HepG2 (cell line): ENCODE measurements at regions not wholly inside any gene's neighbourhood (a gene's known extent, or its start where the extent isn't known, plus 50 kb on each side); places are given as distances from the start of the nearest gene placed in this dataset.

Experiments
- ATAC-seq: fragments of 200-7000 bp; cut with Tn5 transposase; 3 replicates; pipeline ENCODE4 v1.9.1; 2020; ENCODE audit warnings: mild to moderate bottlenecking, moderate library complexity
- BruUV-seq: library from RNA; stranded (reverse); fragments of 400-500 nt; replicated peaks from 2 replicates; lab custom pipeline; 2021; lab: Mats Ljungman, UMichigan
- CTCF ChIA-PET: fragments of 300-600 bp; formaldehyde crosslinking; extraction: SDS; loops from one replicate; lab custom pipeline; 2021; ENCODE audit warnings: low total read pairs, inconsistent platforms, low intra/inter-chr PET ratio; lab: Yijun Ruan, JAX
- POLR2A ChIA-PET: fragments of 350-600 bp; sonication (Branson Sonifier 250); formaldehyde crosslinking; loops from one replicate; lab custom pipeline; 2020; ENCODE audit warnings: antibody characterized with exemption, inconsistent platforms; lab: Yijun Ruan, JAX
- DNase-seq: peaks from one replicate; pipeline ENCODE4 v3.0.0-alpha.2; 2015; ENCODE audit warnings: low spot score
- FAIRE-seq: peaks from 3 replicates; lab custom pipeline; 2011; peaks lifted over from hg19 to GRCh38; lab: Jason Lieb, UNC
- H2AFZ ChIP-seq: one replicate; pipeline ENCODE4 v1.6.1; 2011; ENCODE audit warnings: low read length, inconsistent platforms
- H3K27ac ChIP-seq: fragments of 300-600 bp; 3 replicates; pipeline ENCODE4 v1.8.0; 2011; ENCODE audit warnings: mixed run types, mild to moderate bottlenecking, mixed read lengths, low read length, inconsistent platforms; ENCODE audit not compliant: insufficient read depth; ENCODE audit errors: extremely low read length
- H3K27me3 ChIP-seq, 2 experiments: fragments of 200-600 bp in 1 of 2; 2 replicates in 1 of 2; 3 replicates in 1 of 2; pipeline versions ENCODE4 v1.6.0 to v1.8.0; 2011; ENCODE audit warnings: low read length in 2 of 2, mild to moderate bottlenecking in 2 of 2, moderate library complexity in 2 of 2, inconsistent platforms in 1 of 2; ENCODE audit not compliant: insufficient read depth in 2 of 2, control insufficient read depth in 1 of 2
- H3K36me3 ChIP-seq, 2 experiments: fragments of 200-600 bp in 1 of 2; replicated peaks in 1 of 2; 2 replicates in 1 of 2; 3 replicates in 1 of 2; pipeline versions ENCODE4 v1.5.1 to v1.8.0; 2011; ENCODE audit warnings: low read length in 2 of 2, inconsistent platforms in 1 of 2; ENCODE audit not compliant: insufficient read depth in 2 of 2, control insufficient read depth in 1 of 2
- H3K4me1 ChIP-seq: 2 replicates; pipeline ENCODE4 v1.5.1; 2012; ENCODE audit warnings: low read length, inconsistent platforms; ENCODE audit not compliant: insufficient read depth
- H3K4me2 ChIP-seq: 2 replicates; pipeline ENCODE4 v1.6.0; 2011; ENCODE audit warnings: low read depth, low read length, inconsistent platforms
- H3K4me3 ChIP-seq, 3 experiments: fragments of 200-600 bp in 1 of 3; sonication (generic), shearing (Covaris generic) in 1 of 3; replicated peaks in 1 of 3; 2 replicates each; pipeline ENCODE4 v1.5.1; 2011 to 2016; ENCODE audit warnings: low read length in 3 of 3, inconsistent platforms in 2 of 3, low read depth in 2 of 3, mild to moderate bottlenecking in 2 of 3, control low read depth in 1 of 3, mixed read lengths in 1 of 3; ENCODE audit not compliant: insufficient read depth in 1 of 3
- H3K79me2 ChIP-seq: one replicate; pipeline ENCODE4 v1.6.1; 2011; ENCODE audit warnings: low read length, inconsistent platforms; ENCODE audit not compliant: insufficient read depth
- H3K9ac ChIP-seq: 2 replicates; pipeline ENCODE4 v1.6.0; 2011; ENCODE audit warnings: mild to moderate bottlenecking, low read depth, low read length, inconsistent platforms; ENCODE audit not compliant: insufficient read depth
- H3K9me3 ChIP-seq: 2 replicates; pipeline ENCODE4 v1.5.1; 2012; ENCODE audit warnings: mild to moderate bottlenecking, low read length
- H4K20me1 ChIP-seq: 2 replicates; pipeline ENCODE4 v1.6.0; 2011; ENCODE audit warnings: inconsistent platforms, mild to moderate bottlenecking, low read length, moderate library complexity; ENCODE audit not compliant: insufficient read depth
- CBX2 ChIP-seq, 2 experiments: fragments of 200-600 bp in 1 of 2; sonication (generic); formaldehyde crosslinking in 1 of 2; IDR thresholded peaks; 2 replicates each; pipeline versions ENCODE4 v1.7.0 to v1.8.1; 2018 to 2022; ENCODE audit warnings: low read depth in 2 of 2, low read length in 1 of 2, mild to moderate bottlenecking in 1 of 2, missing genetic modification reagents in 1 of 2
- FOXJ3 ChIP-seq: sonication (generic); formaldehyde crosslinking; IDR thresholded peaks from 2 replicates; pipeline ENCODE4 v1.4.0; 2020; ENCODE audit warnings: missing genetic modification reagents, mild to moderate bottlenecking, borderline replicate concordance
- MAX ChIP-seq: IDR thresholded peaks from 2 replicates; pipeline ENCODE4 v1.6.1; 2012; ENCODE audit warnings: inconsistent platforms
- MLX ChIP-seq: IDR thresholded peaks from 2 replicates; pipeline ENCODE4 v1.6.1; 2016
- NFYC ChIP-seq: IDR thresholded peaks from 2 replicates; pipeline ENCODE4 v1.6.1; 2016; ENCODE audit warnings: missing genetic modification reagents, missing compliant biosample characterization
- NR2F6 ChIP-seq, 2 experiments: IDR thresholded peaks; 2 replicates each; pipeline ENCODE4 v1.6.1; 2016; ENCODE audit warnings: antibody characterized with exemption in 1 of 2, mild to moderate bottlenecking in 1 of 2
- TEAD3 ChIP-seq: optimal IDR thresholded peaks from 2 replicates; pipeline ENCODE3; 2016; ENCODE audit warnings: borderline replicate concordance
- TRIM22 ChIP-seq: fragments of 450-650 bp; IDR thresholded peaks from 2 replicates; pipeline ENCODE4 v1.6.1; 2017
- ZNF10 ChIP-seq: sonication (generic); formaldehyde crosslinking; IDR thresholded peaks from 2 replicates; pipeline ENCODE4 v1.4.0; 2020; ENCODE audit warnings: mild to moderate bottlenecking, low read depth, missing genetic modification reagents, borderline replicate concordance
- ZNF101 ChIP-seq: sonication (generic); formaldehyde crosslinking; IDR thresholded peaks from 2 replicates; pipeline ENCODE4 v1.4.0; 2020; ENCODE audit warnings: mild to moderate bottlenecking, low read depth, missing genetic modification reagents, borderline replicate concordance
- ZNF17 ChIP-seq: sonication (generic); formaldehyde crosslinking; IDR thresholded peaks from 2 replicates; pipeline ENCODE4 v1.5.0; 2020; ENCODE audit warnings: mild to moderate bottlenecking, missing genetic modification reagents
- ZNF644 ChIP-seq: IDR thresholded peaks from 2 replicates; pipeline ENCODE4 v1.6.1; 2016; ENCODE audit warnings: low read depth
- ZNF687 ChIP-seq: sonication (generic); formaldehyde crosslinking; IDR thresholded peaks from 2 replicates; pipeline ENCODE4 v1.5.1; 2020; ENCODE audit warnings: mild to moderate bottlenecking, missing genetic modification reagents, moderate library complexity
- ZNF713 ChIP-seq: sonication (generic); formaldehyde crosslinking; IDR thresholded peaks from 2 replicates; pipeline ENCODE4 v1.4.0; 2020; ENCODE audit warnings: mild to moderate bottlenecking, missing genetic modification reagents
- WGBS: methylation state at CpG from one replicate; pipeline ENCODE4 v1.1.6; 2017; ENCODE audit warnings: low lambda C conversion rate; 5-methylcytosine and 5-hydroxymethylcytosine counted together
- in situ Hi-C: cut with HindIII; loops from 2 replicates; pipeline ENCODE4 v1.10.0; 2017; ENCODE audit warnings: low pct_unique_long_range_greater_than_20kb; ENCODE audit not compliant: extremely low pct_ligation_motif_present
- intact Hi-C: fragments of 100-400 bp; cut with micrococcal nuclease; formaldehyde crosslinking; loops from one replicate; pipeline ENCODE4 v1.10.0; 2022; ENCODE audit not compliant: unreplicated experiment

GRCh38 chr15:29636921-29637320 is 185.3 kb downstream of the TJP1 start:
- Histone ChIP-seq H3K9ac (no peak overlapping the region), H3K79me2 (no peaks in the 10 kb centered on the region), H3K27ac (no peak overlapping the region), H4K20me1 (no peaks in the 10 kb centered on the region), H3K36me3 (no peaks in the 10 kb centered on the region), H3K4me3 (no peak overlapping the region), H2AFZ (no peak overlapping the region), H3K4me2 (no peak overlapping the region), H3K27me3 (peaks cover 0 to 12% of the 10 kb centered on the region in 2 experiments; a peak in 2 of 5 replicates), H3K9me3 (no peaks in the 10 kb centered on the region), H3K4me1 (peaks cover 17% of the 10 kb centered on the region)
- no TSS peak for BruUV-seq
- intact Hi-C loops (no loop called here), in situ Hi-C loops (no loop called here)
- ATAC-seq (no peak), FAIRE-seq (no peak), DNase-seq (no peak)
- ChIA-PET POLR2A (no interaction called here), CTCF (no interaction called here)
- no peak for TF ChIP-seq NR2F6 (IDR thresholded peaks at IDR 0.05)
- no peak for TF ChIP-seq NR2F6 (CRISPR knock-in tag; IDR thresholded peaks at IDR 0.05)
- no peak for TF ChIP-seq FOXJ3
- TF ChIP-seq ZNF101 = no peak
- TF ChIP-seq ZNF10 = no peak

- H3K36me3 ChIP-seq = no peaks in the 10 kb centered on the region
- H2AFZ ChIP-seq = no peak overlapping the region
- no peaks in the 10 kb centered on the region for H3K79me2 ChIP-seq
- in situ Hi-C loops = no loop called here
- H3K4me1 ChIP-seq = peaks cover 17% of the 10 kb centered on the region
- WGBS = 0% methylated on average over 3 of the region's 13 CpGs
- H3K4me3 ChIP-seq = no peak overlapping the region; a peak in 1 of 6 replicates
- ATAC-seq (peak; percentile 79), DNase-seq (peak; percentile 41), FAIRE-seq (no peak)
- H3K9ac ChIP-seq = no peak overlapping the region
- ChIA-PET POLR2A (no interaction called here), CTCF (no interaction called here)
- H3K27ac ChIP-seq = no peak overlapping the region
- no peaks in the 10 kb centered on the region for H3K9me3 ChIP-seq
- peaks cover 0 to 19% of the 10 kb centered on the region in 2 experiments; a peak in 2 of 5 replicates for H3K27me3 ChIP-seq
- peak overlapping the region; percentile 50 for H3K4me2 ChIP-seq
- no TSS peak for BruUV-seq
- no peaks in the 10 kb centered on the region for H4K20me1 ChIP-seq
- intact Hi-C loops = no loop called here
- TF ChIP-seq TRIM22 = no peak
- TF ChIP-seq ZNF687 (CRISPR knock-in tag) = 0 out of 2 replicates have a peak, but pooled peaks have one; percentile 25
- TF ChIP-seq MAX = peak; percentile 25; the same call in 1 of the 2 replicates
- no peak for TF ChIP-seq CBX2 (IDR thresholded peaks at IDR 0.05; ENCODE audit: low read depth, low read length)
- TF ChIP-seq CBX2 (CRISPR knock-in tag; IDR thresholded peaks at IDR 0.05; ENCODE audit: low read depth) = no peak
- peak; percentile 44 for TF ChIP-seq TEAD3 (CRISPR knock-in tag)
- TF ChIP-seq ZNF17 = no peak
- peak; percentile 16; the same call in 1 of the 2 replicates for TF ChIP-seq ZNF644 (CRISPR knock-in tag)
- TF ChIP-seq ZNF713 (CRISPR knock-in tag) = no peak
- no peak for TF ChIP-seq MLX (CRISPR knock-in tag)
- TF ChIP-seq NFYC (CRISPR knock-in tag) = peak; percentile 24; the same call in 1 of the 2 replicates
These were observed 186.1 kb downstream of the TJP1 start for GRCh38 chr15:29636140-29636539.
